ENCODE measurements at regions not wholly inside any gene's neighbourhood (a gene's known extent, or its start where the extent isn't known, plus 50 kb on each side); places are given as distances from the start of the nearest gene placed in this dataset.
"Not testable (repeated sequence)": the region's sequence is repeated elsewhere in the genome, so short reads cannot be mapped to it uniquely, and the experiment has no call there.

- FAIRE-seq, result no peak
- no peak for DNase-seq (ENCODE audit: insufficient read length, low spot score)
- no peak for TF ChIP-seq POU2F2 (IDR thresholded peaks at IDR 0.05; ENCODE audit: low read depth, low read length)
- no peak for TF ChIP-seq POLR2AphosphoS5 (IDR thresholded peaks at IDR 0.05; ENCODE audit: low read depth, low read length)
- no peak for TF ChIP-seq SPI1 (IDR thresholded peaks at IDR 0.05; ENCODE audit: low read depth, low read length)
- TF ChIP-seq TAF1 (IDR thresholded peaks at IDR 0.05; ENCODE audit: low read depth, low read length), result no peak
- no peak for TF ChIP-seq PAX5 (IDR thresholded peaks at IDR 0.05; ENCODE audit: insufficient read depth, low read length, severe bottlenecking)
- TF ChIP-seq POLR2A (IDR thresholded peaks at IDR 0.05; ENCODE audit: low read depth, low read length), result no peak
These were observed 125.0 kb upstream of the ETV6 start for GRCh38 chr12:11524446-11524845.

- no peak for DNase-seq (ENCODE audit: insufficient read length, low spot score)
- no peak for FAIRE-seq
- TF ChIP-seq PAX5 (IDR thresholded peaks at IDR 0.05; ENCODE audit: insufficient read depth, low read length, severe bottlenecking) (no peak), SPI1 (IDR thresholded peaks at IDR 0.05; ENCODE audit: low read depth, low read length) (no peak), POU2F2 (IDR thresholded peaks at IDR 0.05; ENCODE audit: low read depth, low read length) (no peak), POLR2A (IDR thresholded peaks at IDR 0.05; ENCODE audit: low read depth, low read length) (no peak), TAF1 (IDR thresholded peaks at IDR 0.05; ENCODE audit: low read depth, low read length) (no peak), POLR2AphosphoS5 (IDR thresholded peaks at IDR 0.05; ENCODE audit: low read depth, low read length) (no peak)
These were observed 115.4 kb upstream of the ETV6 start for GRCh38 chr12:11534064-11534463.

- no peak for FAIRE-seq
- no peak for TF ChIP-seq POU2F2 (IDR thresholded peaks at IDR 0.05; ENCODE audit: low read depth, low read length)
These were observed 114.3 kb upstream of the ETV6 start for GRCh38 chr12:11535127-11535526.

GRCh38 chr12:11539156-11539555 is 110.3 kb upstream of the ETV6 start:
- no peak for TF ChIP-seq POLR2AphosphoS5 (IDR thresholded peaks at IDR 0.05; ENCODE audit: low read depth, low read length)
- TF ChIP-seq TAF1 (IDR thresholded peaks at IDR 0.05; ENCODE audit: low read depth, low read length), result no peak
- no peak for TF ChIP-seq POLR2A (IDR thresholded peaks at IDR 0.05; ENCODE audit: low read depth, low read length)
- TF ChIP-seq PAX5 (IDR thresholded peaks at IDR 0.05; ENCODE audit: insufficient read depth, low read length, severe bottlenecking), result no peak
- no peak for TF ChIP-seq POU2F2 (IDR thresholded peaks at IDR 0.05; ENCODE audit: low read depth, low read length)
- TF ChIP-seq SPI1 (IDR thresholded peaks at IDR 0.05; ENCODE audit: low read depth, low read length), result no peak
- DNase-seq (ENCODE audit: insufficient read length, low spot score), result no peak
- FAIRE-seq, result no peak

More at GRCh38 chr12:11535127-11535526, 114.3 kb upstream of the ETV6 start:
- DNase-seq (ENCODE audit: insufficient read length, low spot score), result no peak

GRCh38 chr12:11540156-11540555 is 109.3 kb upstream of the ETV6 start:
- FAIRE-seq (no peak), DNase-seq (ENCODE audit: insufficient read length, low spot score) (no peak)
- TF ChIP-seq SPI1 (IDR thresholded peaks at IDR 0.05; ENCODE audit: low read depth, low read length), result no peak
- TF ChIP-seq POLR2A (IDR thresholded peaks at IDR 0.05; ENCODE audit: low read depth, low read length), result no peak
- TF ChIP-seq POLR2AphosphoS5 (IDR thresholded peaks at IDR 0.05; ENCODE audit: low read depth, low read length), result no peak
- no peak for TF ChIP-seq TAF1 (IDR thresholded peaks at IDR 0.05; ENCODE audit: low read depth, low read length)

GRCh38 chr12:11540615-11541310 is 108.7 kb upstream of the ETV6 start:
- TF ChIP-seq TAF1 (IDR thresholded peaks at IDR 0.05; ENCODE audit: low read depth, low read length) (no peak), SPI1 (IDR thresholded peaks at IDR 0.05; ENCODE audit: low read depth, low read length) (no peak), PAX5 (IDR thresholded peaks at IDR 0.05; ENCODE audit: insufficient read depth, low read length, severe bottlenecking) (no peak), POLR2AphosphoS5 (IDR thresholded peaks at IDR 0.05; ENCODE audit: low read depth, low read length) (no peak), POLR2A (IDR thresholded peaks at IDR 0.05; ENCODE audit: low read depth, low read length) (no peak), POU2F2 (IDR thresholded peaks at IDR 0.05; ENCODE audit: low read depth, low read length) (no peak)
- DNase-seq (ENCODE audit: insufficient read length, low spot score) (no peak), FAIRE-seq (peak; percentile 63)

- TF ChIP-seq POU2F2 (IDR thresholded peaks at IDR 0.05; ENCODE audit: low read depth, low read length), result no peak
- DNase-seq (ENCODE audit: insufficient read length, low spot score) (no peak), FAIRE-seq (no peak)
These were observed 106.9 kb upstream of the ETV6 start for GRCh38 chr12:11542599-11542998.

GRCh38 chr12:11543457-11544158 is 105.9 kb upstream of the ETV6 start:
- FAIRE-seq (no peak), DNase-seq (ENCODE audit: insufficient read length, low spot score) (no peak)
- TF ChIP-seq SPI1 (IDR thresholded peaks at IDR 0.05; ENCODE audit: low read depth, low read length) (no peak), TAF1 (IDR thresholded peaks at IDR 0.05; ENCODE audit: low read depth, low read length) (no peak), PAX5 (IDR thresholded peaks at IDR 0.05; ENCODE audit: insufficient read depth, low read length, severe bottlenecking) (no peak), POU2F2 (IDR thresholded peaks at IDR 0.05; ENCODE audit: low read depth, low read length) (no peak), POLR2AphosphoS5 (IDR thresholded peaks at IDR 0.05; ENCODE audit: low read depth, low read length) (no peak)

- DNase-seq (ENCODE audit: insufficient read length, low spot score) (peak; percentile 36), FAIRE-seq (peak; percentile 74)
- TF ChIP-seq TAF1 (IDR thresholded peaks at IDR 0.05; ENCODE audit: low read depth, low read length) (0 out of 2 replicates have a peak, but pooled peaks have one; percentile 9), POLR2A (IDR thresholded peaks at IDR 0.05; ENCODE audit: low read depth, low read length) (peak; percentile 39; the same call in 1 of the 2 replicates), SPI1 (IDR thresholded peaks at IDR 0.05; ENCODE audit: low read depth, low read length) (no peak), PAX5 (IDR thresholded peaks at IDR 0.05; ENCODE audit: insufficient read depth, low read length, severe bottlenecking) (no peak)
These were observed 103.8 kb upstream of the ETV6 start for GRCh38 chr12:11545484-11546330.

- DNase-seq (ENCODE audit: insufficient read length, low spot score); FAIRE-seq: not testable (repeated sequence)
These were observed 102.7 kb upstream of the ETV6 start for GRCh38 chr12:11546582-11547270.

- not testable (repeated sequence) for FAIRE-seq; DNase-seq (ENCODE audit: insufficient read length, low spot score)
These were observed 102.2 kb upstream of the ETV6 start for GRCh38 chr12:11547271-11547646.
